Central memory CD8-positive, alpha-beta T cell (primary cell): ENCODE measurements at regions not wholly inside any gene's neighbourhood (a gene's known extent, or its start where the extent isn't known, plus 50 kb on each side); places are given as distances from the start of the nearest gene placed in this dataset.
"Not testable (repeated sequence)": the region's sequence is repeated elsewhere in the genome, so short reads cannot be mapped to it uniquely, and the experiment has no call there.

Experiments
- ATAC-seq: fragments of 150-1000 bp; cut with Tn5 transposase; replicated peaks from 2 replicates; pipeline ENCODE4 v1.10.0; 2022; ENCODE audit warnings: mild to moderate bottlenecking, moderate FRiP score, moderate number of reproducible peaks; ENCODE audit not compliant: poor library complexity, severe bottlenecking; ENCODE audit errors: extremely low read depth
- DNase-seq, 2 donors: peaks; one replicate each; pipeline ENCODE4 v3.0.0; 2021; ENCODE audit warnings: low spot score in 2 of 2
- H3K27ac Mint-ChIP-seq: one replicate; pipeline ENCODE4 v1.8.0; 2022; ENCODE audit warnings: low read depth, mild to moderate bottlenecking, moderate library complexity, mixed read lengths
- H3K27me3 Mint-ChIP-seq: one replicate; pipeline ENCODE4 v1.8.0; 2022; ENCODE audit warnings: mixed read lengths
- H3K36me3 Mint-ChIP-seq: one replicate; pipeline ENCODE4 v1.8.0; 2022; ENCODE audit warnings: mild to moderate bottlenecking, moderate library complexity, mixed read lengths; ENCODE audit not compliant: insufficient read depth
- H3K4me1 Mint-ChIP-seq: one replicate; pipeline ENCODE4 v1.8.0; 2022; ENCODE audit warnings: mixed read lengths
- H3K4me3 Mint-ChIP-seq: one replicate; pipeline ENCODE4 v1.8.0; 2022; ENCODE audit warnings: mild to moderate bottlenecking, moderate library complexity, mixed read lengths
- H3K9me3 Mint-ChIP-seq: one replicate; pipeline ENCODE4 v1.8.0; 2022; ENCODE audit warnings: mixed read lengths

GRCh38 chr1:238722812-238723211 lies 663.6 kb upstream of the CHRM3 start:
- peaks cover 2% of the 10 kb centered on the region for H3K36me3 Mint-ChIP-seq
- DNase-seq, result no peak
- H3K4me3 Mint-ChIP-seq, result no peak overlapping the region
- H3K9me3 Mint-ChIP-seq, result peaks cover 28% of the 10 kb centered on the region
- no peaks in the 10 kb centered on the region for H3K4me1 Mint-ChIP-seq
- H3K27me3 Mint-ChIP-seq, result no peaks in the 10 kb centered on the region
- no peak for ATAC-seq
- no peak overlapping the region for H3K27ac Mint-ChIP-seq

GRCh38 chr1:238710697-238711096 lies 675.7 kb upstream of the CHRM3 start:
- Mint-ChIP-seq H3K4me3 (no peak overlapping the region), H3K27ac (no peak overlapping the region), H3K36me3 (no peaks in the 10 kb centered on the region)

GRCh38 chr1:238701024-238701423 lies 685.3 kb upstream of the CHRM3 start:
- Mint-ChIP-seq H3K27ac (no peak overlapping the region), H3K36me3 (no peaks in the 10 kb centered on the region), H3K9me3 (peaks cover 16% of the 10 kb centered on the region), H3K27me3 (no peaks in the 10 kb centered on the region), H3K4me1 (no peaks in the 10 kb centered on the region), H3K4me3 (no peak overlapping the region)
- ATAC-seq (no peak), DNase-seq (no peak)

More at GRCh38 chr1:238710697-238711096, 675.7 kb upstream of the CHRM3 start:
- DNase-seq (no peak), ATAC-seq (no peak)
- Mint-ChIP-seq H3K9me3 (peaks cover 7% of the 10 kb centered on the region), H3K4me1 (no peaks in the 10 kb centered on the region), H3K27me3 (no peaks in the 10 kb centered on the region)

GRCh38 chr1:238690415-238690814 lies 696.0 kb upstream of the CHRM3 start:
- Mint-ChIP-seq H3K27me3 (no peaks in the 10 kb centered on the region), H3K27ac (no peak overlapping the region), H3K4me3 (no peak overlapping the region), H3K4me1 (no peaks in the 10 kb centered on the region), H3K36me3 (no peaks in the 10 kb centered on the region), H3K9me3 (peaks cover 27% of the 10 kb centered on the region)
- ATAC-seq (no peak), DNase-seq (no peak)

- H3K36me3 Mint-ChIP-seq, H3K27ac Mint-ChIP-seq, H3K27me3 Mint-ChIP-seq, H3K4me1 Mint-ChIP-seq, ATAC-seq, DNase-seq, H3K4me3 Mint-ChIP-seq: not testable (repeated sequence)
- peaks cover 44% of the 10 kb centered on the region for H3K9me3 Mint-ChIP-seq
Measured at GRCh38 chr1:238684576-238684975, 701.8 kb upstream of the CHRM3 start.

GRCh38 chr1:238681451-238681850 lies 704.9 kb upstream of the CHRM3 start:
- Mint-ChIP-seq H3K36me3 (no peaks in the 10 kb centered on the region), H3K27ac (no peak overlapping the region), H3K4me3 (no peak overlapping the region), H3K9me3 (peaks cover 39% of the 10 kb centered on the region), H3K4me1 (no peaks in the 10 kb centered on the region), H3K27me3 (no peaks in the 10 kb centered on the region)
- no peak for DNase-seq
- no peak for ATAC-seq

- Mint-ChIP-seq H3K27ac (no peak overlapping the region), H3K27me3 (no peaks in the 10 kb centered on the region), H3K4me1 (no peaks in the 10 kb centered on the region), H3K36me3 (no peaks in the 10 kb centered on the region), H3K9me3 (peaks cover 39% of the 10 kb centered on the region), H3K4me3 (no peak overlapping the region)
- no peak for ATAC-seq
- no peak for DNase-seq
Measured at GRCh38 chr1:238681021-238681420, 705.3 kb upstream of the CHRM3 start.

- no peaks in the 10 kb centered on the region for H3K36me3 Mint-ChIP-seq
- DNase-seq, result no peak
- H3K4me3 Mint-ChIP-seq, result no peak overlapping the region
- no peak overlapping the region for H3K27ac Mint-ChIP-seq
- no peaks in the 10 kb centered on the region for H3K27me3 Mint-ChIP-seq
- peaks cover 31% of the 10 kb centered on the region for H3K9me3 Mint-ChIP-seq
- no peak for ATAC-seq
- no peaks in the 10 kb centered on the region for H3K4me1 Mint-ChIP-seq
Measured at GRCh38 chr1:238677567-238677966, 708.8 kb upstream of the CHRM3 start.

- DNase-seq (no peak), ATAC-seq (no peak)
- Mint-ChIP-seq H3K36me3 (peaks cover 1% of the 10 kb centered on the region), H3K4me1 (no peaks in the 10 kb centered on the region), H3K9me3 (peaks cover 11% of the 10 kb centered on the region), H3K4me3 (no peak overlapping the region), H3K27ac (no peak overlapping the region), H3K27me3 (no peaks in the 10 kb centered on the region)
Measured at GRCh38 chr1:238675221-238675620, 711.1 kb upstream of the CHRM3 start.

- DNase-seq, result no peak
- peaks cover 1% of the 10 kb centered on the region for H3K36me3 Mint-ChIP-seq
- no peak overlapping the region for H3K27ac Mint-ChIP-seq
- no peak for ATAC-seq
- H3K4me1 Mint-ChIP-seq, result no peaks in the 10 kb centered on the region
- no peaks in the 10 kb centered on the region for H3K27me3 Mint-ChIP-seq
- no peak overlapping the region for H3K4me3 Mint-ChIP-seq
- H3K9me3 Mint-ChIP-seq, result peaks cover 11% of the 10 kb centered on the region
Measured at GRCh38 chr1:238674316-238674715, 712.1 kb upstream of the CHRM3 start.

- Mint-ChIP-seq H3K36me3 (peaks cover 1% of the 10 kb centered on the region), H3K27ac (no peak overlapping the region), H3K4me3 (no peak overlapping the region), H3K9me3 (peaks cover 11% of the 10 kb centered on the region), H3K4me1 (no peaks in the 10 kb centered on the region), H3K27me3 (no peaks in the 10 kb centered on the region)
- DNase-seq (no peak), ATAC-seq (no peak)
Measured at GRCh38 chr1:238673561-238673960, 712.8 kb upstream of the CHRM3 start.

GRCh38 chr1:238672806-238673205 lies 713.6 kb upstream of the CHRM3 start:
- H3K36me3 Mint-ChIP-seq, result peaks cover 1% of the 10 kb centered on the region
- no peaks in the 10 kb centered on the region for H3K4me1 Mint-ChIP-seq
- no peak for ATAC-seq

GRCh38 chr1:238672262-238672661 lies 714.1 kb upstream of the CHRM3 start:
- Mint-ChIP-seq H3K36me3 (peaks cover 1% of the 10 kb centered on the region), H3K27ac (no peak overlapping the region), H3K9me3 (peaks cover 16% of the 10 kb centered on the region), H3K4me3 (no peak overlapping the region), H3K4me1 (no peaks in the 10 kb centered on the region), H3K27me3 (no peaks in the 10 kb centered on the region)
- no peak for DNase-seq
- no peak for ATAC-seq

More at GRCh38 chr1:238672806-238673205, 713.6 kb upstream of the CHRM3 start:
- no peak overlapping the region for H3K4me3 Mint-ChIP-seq
- H3K27ac Mint-ChIP-seq, result no peak overlapping the region
- H3K9me3 Mint-ChIP-seq, result peaks cover 16% of the 10 kb centered on the region
- H3K27me3 Mint-ChIP-seq, result no peaks in the 10 kb centered on the region
- DNase-seq, result no peak

GRCh38 chr1:238664139-238664538 lies 722.2 kb upstream of the CHRM3 start:
- no peaks in the 10 kb centered on the region for H3K4me1 Mint-ChIP-seq
- H3K36me3 Mint-ChIP-seq, result no peaks in the 10 kb centered on the region
- ATAC-seq (no peak), DNase-seq (no peak)
- H3K27ac Mint-ChIP-seq, result no peak overlapping the region
- no peak overlapping the region for H3K4me3 Mint-ChIP-seq
- peaks cover 13% of the 10 kb centered on the region for H3K9me3 Mint-ChIP-seq
- no peaks in the 10 kb centered on the region for H3K27me3 Mint-ChIP-seq
